Vagina (tissue), 2 donors: ENCODE measurements at regions not wholly inside any gene's neighbourhood (a gene's known extent, or its start where the extent isn't known, plus 50 kb on each side); places are given as distances from the start of the nearest gene placed in this dataset.

ENCODE experiments used
- DNase-seq, 2 donors: peaks; one replicate each; pipeline ENCODE4 v3.0.0-alpha.2; 2017; ENCODE audit errors: extremely low spot score in 2 of 2
- H3K27ac ChIP-seq: fragments of 200-600 bp; sonication (generic); one replicate; pipeline ENCODE4 v1.5.1; 2019
- H3K27me3 ChIP-seq: fragments of 200-600 bp; sonication (generic); one replicate; pipeline ENCODE4 v1.5.1; 2019
- H3K36me3 ChIP-seq, 2 donors: fragments of 200-600 bp; sonication (generic); one replicate each; pipeline ENCODE4 v1.5.1; 2017 to 2019
- H3K4me1 ChIP-seq: fragments of 200-600 bp; sonication (generic); one replicate; pipeline ENCODE4 v1.5.1; 2019
- H3K4me3 ChIP-seq, 2 donors: fragments of 200-600 bp; sonication (generic); 1 replicate in 1 of 2; 2 replicates in 1 of 2; pipeline ENCODE4 v1.5.1; 2016 to 2019
- H3K9me3 ChIP-seq: fragments of 200-600 bp; sonication (generic); one replicate; pipeline ENCODE4 v1.5.1; 2019
- POLR2A ChIP-seq, 2 donors: fragments of 450-650 bp; IDR thresholded peaks; one replicate each; pipeline ENCODE4 v1.6.1; 2017; ENCODE audit warnings: antibody characterized with exemption in 2 of 2, mild to moderate bottlenecking in 2 of 2, moderate library complexity in 2 of 2
- POLR2AphosphoS5 ChIP-seq, 2 donors: sonication (generic); formaldehyde crosslinking; IDR thresholded peaks; one replicate each; pipeline ENCODE4 v1.9.0; 2017; ENCODE audit warnings: antibody characterized with exemption in 2 of 2, mild to moderate bottlenecking in 2 of 2, low read depth in 1 of 2; ENCODE audit not compliant: insufficient read depth in 1 of 2
- intact Hi-C: fragments of 100-400 bp; cut with DNase I; formaldehyde crosslinking; loops from one replicate; pipeline ENCODE4 v1.15.1; 2023
- TF ChIP-seq, protein P1 (sequence below), 3 experiments: fragments of 450-650 bp in 2 of 3; fragments of 200-600 bp in 1 of 3; sonication (generic) in 1 of 3; IDR thresholded peaks; one replicate each; pipeline ENCODE4 v1.5.1; 2017 to 2019; ENCODE audit warnings: antibody characterized with exemption in 3 of 3, mild to moderate bottlenecking in 2 of 3, moderate library complexity in 2 of 3

GRCh38 chr6:139442188-139442671 lies 67.8 kb upstream of the CITED2 start:
- H3K27me3 ChIP-seq: no peaks in the 10 kb centered on the region
- H3K4me1 ChIP-seq: no peaks in the 10 kb centered on the region
- no peak for DNase-seq
- no peak overlapping the region for H3K27ac ChIP-seq
- TF ChIP-seq POLR2AphosphoS5 (IDR thresholded peaks at IDR 0.05; ENCODE audit: insufficient read depth in 1 of 2, low read depth in 1 of 2): no peak
- TF ChIP-seq, protein P1, sequence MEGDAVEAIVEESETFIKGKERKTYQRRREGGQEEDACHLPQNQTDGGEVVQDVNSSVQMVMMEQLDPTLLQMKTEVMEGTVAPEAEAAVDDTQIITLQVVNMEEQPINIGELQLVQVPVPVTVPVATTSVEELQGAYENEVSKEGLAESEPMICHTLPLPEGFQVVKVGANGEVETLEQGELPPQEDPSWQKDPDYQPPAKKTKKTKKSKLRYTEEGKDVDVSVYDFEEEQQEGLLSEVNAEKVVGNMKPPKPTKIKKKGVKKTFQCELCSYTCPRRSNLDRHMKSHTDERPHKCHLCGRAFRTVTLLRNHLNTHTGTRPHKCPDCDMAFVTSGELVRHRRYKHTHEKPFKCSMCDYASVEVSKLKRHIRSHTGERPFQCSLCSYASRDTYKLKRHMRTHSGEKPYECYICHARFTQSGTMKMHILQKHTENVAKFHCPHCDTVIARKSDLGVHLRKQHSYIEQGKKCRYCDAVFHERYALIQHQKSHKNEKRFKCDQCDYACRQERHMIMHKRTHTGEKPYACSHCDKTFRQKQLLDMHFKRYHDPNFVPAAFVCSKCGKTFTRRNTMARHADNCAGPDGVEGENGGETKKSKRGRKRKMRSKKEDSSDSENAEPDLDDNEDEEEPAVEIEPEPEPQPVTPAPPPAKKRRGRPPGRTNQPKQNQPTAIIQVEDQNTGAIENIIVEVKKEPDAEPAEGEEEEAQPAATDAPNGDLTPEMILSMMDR (IDR thresholded peaks at IDR 0.05): no peak
- TF ChIP-seq POLR2A (IDR thresholded peaks at IDR 0.05): no peak
- no peak overlapping the region for H3K4me3 ChIP-seq
- no peaks in the 10 kb centered on the region for H3K9me3 ChIP-seq
- no peaks in the 10 kb centered on the region for H3K36me3 ChIP-seq
- intact Hi-C loops: no loop called here

- H3K27ac ChIP-seq: no peak overlapping the region
- TF ChIP-seq, protein P1 (IDR thresholded peaks at IDR 0.05): no peak
- TF ChIP-seq POLR2AphosphoS5 (IDR thresholded peaks at IDR 0.05; ENCODE audit: insufficient read depth in 1 of 2, low read depth in 1 of 2) (no peak), POLR2A (IDR thresholded peaks at IDR 0.05) (no peak)
- H3K4me3 ChIP-seq: no peak overlapping the region
- intact Hi-C loops: no loop called here
- no peaks in the 10 kb centered on the region for H3K9me3 ChIP-seq
- no peaks in the 10 kb centered on the region for H3K36me3 ChIP-seq
- DNase-seq: no peak
- no peaks in the 10 kb centered on the region for H3K4me1 ChIP-seq
- no peaks in the 10 kb centered on the region for H3K27me3 ChIP-seq
Measured at GRCh38 chr6:139439349-139439748, 64.9 kb upstream of the CITED2 start.

DNA sequence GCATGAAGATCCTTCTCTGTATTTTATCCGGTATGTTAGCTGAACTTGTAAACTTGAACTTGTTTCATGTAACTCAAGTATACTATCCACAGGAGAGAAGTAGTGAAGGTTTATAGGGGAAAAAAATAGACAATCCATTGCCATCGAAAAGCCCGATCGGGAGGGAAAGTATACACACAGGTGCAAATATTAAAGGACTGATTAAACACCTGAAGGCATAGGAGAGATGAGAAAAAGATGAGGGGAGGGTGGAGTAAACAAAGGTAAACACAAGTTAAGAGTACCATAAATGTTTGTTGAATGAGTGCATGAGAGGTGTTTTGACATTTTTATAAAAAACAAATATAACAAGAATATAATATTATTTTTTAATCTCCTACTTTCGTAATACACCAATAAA lies 64.3 kb upstream of the CITED2 start:
- no peak for TF ChIP-seq POLR2AphosphoS5 (IDR thresholded peaks at IDR 0.05; ENCODE audit: insufficient read depth in 1 of 2, low read depth in 1 of 2)
- TF ChIP-seq, protein P1 (IDR thresholded peaks at IDR 0.05): no peak
- no peak for TF ChIP-seq POLR2A (IDR thresholded peaks at IDR 0.05)
- Histone ChIP-seq H3K36me3 (no peaks in the 10 kb centered on the region), H3K4me1 (no peaks in the 10 kb centered on the region), H3K9me3 (no peaks in the 10 kb centered on the region), H3K4me3 (no peak overlapping the region), H3K27me3 (no peaks in the 10 kb centered on the region), H3K27ac (no peak overlapping the region)
- no peak for DNase-seq
- intact Hi-C loops: no loop called here

DNA sequence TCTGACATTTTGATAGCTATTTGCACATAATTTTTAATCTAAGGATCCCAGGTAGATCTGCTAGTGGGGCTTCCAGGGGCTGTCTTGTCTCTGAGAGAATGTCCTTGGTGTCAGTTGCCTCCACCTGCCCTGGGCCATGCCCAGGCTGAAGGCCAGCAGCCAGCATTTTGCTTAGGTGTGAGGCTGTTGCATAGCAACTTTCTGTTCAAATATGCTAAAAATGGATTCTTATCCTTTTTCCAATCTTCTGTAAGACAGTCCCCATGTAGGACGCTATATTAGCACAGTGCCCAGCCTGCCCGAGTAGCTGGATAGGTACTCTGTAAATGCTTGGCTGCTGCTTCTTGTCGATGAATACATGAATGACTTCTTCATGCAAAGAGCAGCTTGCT lies 62.5 kb upstream of the CITED2 start:
- no peak for DNase-seq
- TF ChIP-seq POLR2AphosphoS5 (IDR thresholded peaks at IDR 0.05; ENCODE audit: insufficient read depth in 1 of 2, low read depth in 1 of 2): no peak
- no peak overlapping the region for H3K27ac ChIP-seq
- H3K36me3 ChIP-seq: no peaks in the 10 kb centered on the region
- no peaks in the 10 kb centered on the region for H3K27me3 ChIP-seq
- no peak overlapping the region for H3K4me3 ChIP-seq
- H3K9me3 ChIP-seq: no peaks in the 10 kb centered on the region
- intact Hi-C loops: no loop called here
- no peaks in the 10 kb centered on the region for H3K4me1 ChIP-seq

GRCh38 chr6:139436200-139436956 lies 61.9 kb upstream of the CITED2 start:
- Histone ChIP-seq H3K27ac (no peak overlapping the region), H3K36me3 (no peaks in the 10 kb centered on the region), H3K4me3 (no peak overlapping the region), H3K27me3 (no peaks in the 10 kb centered on the region), H3K9me3 (no peaks in the 10 kb centered on the region), H3K4me1 (no peaks in the 10 kb centered on the region)
- no peak for DNase-seq
- intact Hi-C loops: no loop called here
- TF ChIP-seq, protein P1 (IDR thresholded peaks at IDR 0.05): no peak
- TF ChIP-seq POLR2A (IDR thresholded peaks at IDR 0.05) (no peak), POLR2AphosphoS5 (IDR thresholded peaks at IDR 0.05; ENCODE audit: insufficient read depth in 1 of 2, low read depth in 1 of 2) (no peak)
